ENCODE measurements at regions not wholly inside any gene's neighbourhood (a gene's known extent, or its start where the extent isn't known, plus 50 kb on each side); places are given as distances from the start of the nearest gene placed in this dataset.

DNA sequence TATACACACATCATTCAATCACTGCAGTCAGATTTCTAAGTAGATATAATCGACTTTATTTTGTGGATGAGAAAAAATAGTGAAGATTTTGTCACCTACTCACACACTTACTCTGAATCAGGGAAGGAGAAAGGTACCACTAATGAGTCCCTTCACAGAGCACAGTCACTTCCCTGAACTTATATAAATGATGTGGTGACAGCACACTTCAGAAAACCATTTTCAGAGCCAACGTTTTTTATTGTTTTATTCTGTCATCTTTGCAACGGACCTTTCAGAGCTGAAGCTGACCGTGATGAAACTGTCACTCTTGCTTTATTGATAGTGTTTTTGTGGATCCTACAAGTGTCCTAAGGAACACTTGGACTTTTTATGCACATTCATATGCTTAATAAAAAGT is 956.6 kb downstream of the SQOR start:
- H3K9me2 ChIP-seq (ENCODE audit: low read depth, low read length), result no peaks in the 10 kb centered on the region
- no peaks in the 10 kb centered on the region for H3K27me3 ChIP-seq (ENCODE audit: insufficient read depth, low read length)
- no peaks in the 10 kb centered on the region for H3F3A ChIP-seq (ENCODE audit: insufficient read depth, low read length)
- H3K79me2 ChIP-seq (ENCODE audit: insufficient read depth, low read length), result no peaks in the 10 kb centered on the region
- TF ChIP-seq, protein P1, sequence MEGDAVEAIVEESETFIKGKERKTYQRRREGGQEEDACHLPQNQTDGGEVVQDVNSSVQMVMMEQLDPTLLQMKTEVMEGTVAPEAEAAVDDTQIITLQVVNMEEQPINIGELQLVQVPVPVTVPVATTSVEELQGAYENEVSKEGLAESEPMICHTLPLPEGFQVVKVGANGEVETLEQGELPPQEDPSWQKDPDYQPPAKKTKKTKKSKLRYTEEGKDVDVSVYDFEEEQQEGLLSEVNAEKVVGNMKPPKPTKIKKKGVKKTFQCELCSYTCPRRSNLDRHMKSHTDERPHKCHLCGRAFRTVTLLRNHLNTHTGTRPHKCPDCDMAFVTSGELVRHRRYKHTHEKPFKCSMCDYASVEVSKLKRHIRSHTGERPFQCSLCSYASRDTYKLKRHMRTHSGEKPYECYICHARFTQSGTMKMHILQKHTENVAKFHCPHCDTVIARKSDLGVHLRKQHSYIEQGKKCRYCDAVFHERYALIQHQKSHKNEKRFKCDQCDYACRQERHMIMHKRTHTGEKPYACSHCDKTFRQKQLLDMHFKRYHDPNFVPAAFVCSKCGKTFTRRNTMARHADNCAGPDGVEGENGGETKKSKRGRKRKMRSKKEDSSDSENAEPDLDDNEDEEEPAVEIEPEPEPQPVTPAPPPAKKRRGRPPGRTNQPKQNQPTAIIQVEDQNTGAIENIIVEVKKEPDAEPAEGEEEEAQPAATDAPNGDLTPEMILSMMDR (IDR thresholded peaks at IDR 0.05; ENCODE audit: low read length), result no peak
- no peak for TF ChIP-seq EZH2 (IDR thresholded peaks at IDR 0.05; ENCODE audit: borderline replicate concordance, low read length)
- H3K4me2 ChIP-seq (ENCODE audit: low read length), result no peak overlapping the region
- H4K20me1 ChIP-seq (ENCODE audit: insufficient read depth, low read length), result no peaks in the 10 kb centered on the region
- no peak overlapping the region for H3K27ac ChIP-seq (ENCODE audit: low read depth, low read length, poor library complexity, severe bottlenecking)
- H3K9ac ChIP-seq (ENCODE audit: low read length), result no peak overlapping the region
- H3K4me3 ChIP-seq (ENCODE audit: low read depth, low read length, poor library complexity, severe bottlenecking), result no peak overlapping the region
- no peak overlapping the region for H2AFZ ChIP-seq (ENCODE audit: low read length)
- H3K36me3 ChIP-seq (ENCODE audit: insufficient read depth, low read length), result no peaks in the 10 kb centered on the region
- H3K4me1 ChIP-seq (ENCODE audit: insufficient read depth, low read length, severe bottlenecking), result no peaks in the 10 kb centered on the region
- H3K9me3 ChIP-seq (ENCODE audit: low read length), result no peaks in the 10 kb centered on the region

DNA sequence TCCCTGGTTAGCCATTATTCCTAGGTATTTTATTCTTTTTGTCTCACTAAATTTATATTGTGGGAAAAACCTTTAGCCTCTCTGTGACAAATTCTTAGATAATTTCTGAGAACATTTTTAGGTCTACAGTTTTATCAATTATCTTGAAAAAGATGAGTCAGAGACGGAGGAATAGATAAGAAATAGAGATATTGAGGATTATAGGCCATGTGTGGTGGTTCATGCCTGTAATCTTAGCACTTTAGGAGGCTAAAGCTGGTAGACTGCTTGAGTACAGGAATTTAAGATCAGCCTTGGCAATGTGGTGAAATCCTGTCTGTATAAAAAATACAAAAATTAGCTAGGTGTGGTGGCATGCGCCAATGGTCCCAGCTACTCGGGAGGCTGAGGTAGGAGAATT is 960.2 kb downstream of the SQOR start:
- H3F3A ChIP-seq (ENCODE audit: insufficient read depth, low read length), result no peaks in the 10 kb centered on the region
- no peak overlapping the region for H2AFZ ChIP-seq (ENCODE audit: low read length)
- H3K27me3 ChIP-seq (ENCODE audit: insufficient read depth, low read length), result no peaks in the 10 kb centered on the region
- no peaks in the 10 kb centered on the region for H3K9me2 ChIP-seq (ENCODE audit: low read depth, low read length)
- H3K27ac ChIP-seq (ENCODE audit: low read depth, low read length, poor library complexity, severe bottlenecking), result no peak overlapping the region
- H3K4me3 ChIP-seq (ENCODE audit: low read depth, low read length, poor library complexity, severe bottlenecking), result no peak overlapping the region
- H3K4me1 ChIP-seq (ENCODE audit: insufficient read depth, low read length, severe bottlenecking), result no peaks in the 10 kb centered on the region
- no peaks in the 10 kb centered on the region for H4K20me1 ChIP-seq (ENCODE audit: insufficient read depth, low read length)
- no peaks in the 10 kb centered on the region for H3K9me3 ChIP-seq (ENCODE audit: low read length)
- TF ChIP-seq EZH2 (IDR thresholded peaks at IDR 0.05; ENCODE audit: borderline replicate concordance, low read length), result no peak
- TF ChIP-seq, protein P1 (IDR thresholded peaks at IDR 0.05; ENCODE audit: low read length), result no peak
- H3K9ac ChIP-seq (ENCODE audit: low read length), result no peak overlapping the region
- no peaks in the 10 kb centered on the region for H3K79me2 ChIP-seq (ENCODE audit: insufficient read depth, low read length)
- H3K36me3 ChIP-seq (ENCODE audit: insufficient read depth, low read length), result no peaks in the 10 kb centered on the region
- no peak overlapping the region for H3K4me2 ChIP-seq (ENCODE audit: low read length)

DNA sequence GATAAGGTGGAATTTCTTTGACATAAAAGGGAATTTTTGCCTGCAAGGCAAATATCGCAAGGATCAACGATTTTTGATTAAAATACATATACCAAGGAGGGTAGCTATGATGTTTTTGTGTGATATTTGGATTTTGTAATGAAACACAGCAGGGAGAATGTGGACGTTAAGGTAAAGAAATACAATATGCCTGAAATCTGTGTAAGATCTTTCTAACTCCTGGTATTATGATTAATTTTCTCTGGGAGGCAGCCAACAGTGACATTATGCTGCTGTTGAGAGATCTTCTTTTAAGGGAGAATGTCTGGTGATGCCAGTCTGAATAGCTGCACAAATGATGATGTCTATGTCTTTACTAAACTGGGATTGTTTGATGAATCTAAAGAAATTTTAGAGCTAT is 972.2 kb downstream of the SQOR start:
- Histone ChIP-seq H3K9ac (ENCODE audit: low read length) (no peak overlapping the region), H3K27me3 (ENCODE audit: insufficient read depth, low read length) (no peaks in the 10 kb centered on the region), H3K27ac (ENCODE audit: low read depth, low read length, poor library complexity, severe bottlenecking) (no peak overlapping the region), H4K20me1 (ENCODE audit: insufficient read depth, low read length) (no peaks in the 10 kb centered on the region), H2AFZ (ENCODE audit: low read length) (no peak overlapping the region), H3K4me2 (ENCODE audit: low read length) (no peak overlapping the region), H3K4me3 (ENCODE audit: low read depth, low read length, poor library complexity, severe bottlenecking) (no peak overlapping the region), H3F3A (ENCODE audit: insufficient read depth, low read length) (no peaks in the 10 kb centered on the region), H3K79me2 (ENCODE audit: insufficient read depth, low read length) (no peaks in the 10 kb centered on the region), H3K36me3 (ENCODE audit: insufficient read depth, low read length) (no peaks in the 10 kb centered on the region), H3K9me3 (ENCODE audit: low read length) (no peaks in the 10 kb centered on the region), H3K9me2 (ENCODE audit: low read depth, low read length) (no peaks in the 10 kb centered on the region), H3K4me1 (ENCODE audit: insufficient read depth, low read length, severe bottlenecking) (no peaks in the 10 kb centered on the region)
- no peak for TF ChIP-seq EZH2 (IDR thresholded peaks at IDR 0.05; ENCODE audit: borderline replicate concordance, low read length)
- TF ChIP-seq, protein P1 (IDR thresholded peaks at IDR 0.05; ENCODE audit: low read length), result no peak
